ENCODE measurements at regions not wholly inside any gene's neighbourhood (a gene's known extent, or its start where the extent isn't known, plus 50 kb on each side); places are given as distances from the start of the nearest gene placed in this dataset.

GRCh38 chr6:119628691-119629594, 279.4 kb upstream of the MAN1A1 start:
- TF ChIP-seq EZH2 (IDR thresholded peaks at IDR 0.05; ENCODE audit: insufficient read depth, poor library complexity, severe bottlenecking): no peak
- no peak for TF ChIP-seq EZH2phosphoT487 (IDR thresholded peaks at IDR 0.05; ENCODE audit: insufficient read depth, low read depth)
